ENCODE measurements at regions not wholly inside any gene's neighbourhood (a gene's known extent, or its start where the extent isn't known, plus 50 kb on each side); places are given as distances from the start of the nearest gene placed in this dataset.
"Not testable (repeated sequence)": the region's sequence is repeated elsewhere in the genome, so short reads cannot be mapped to it uniquely, and the experiment has no call there.

DNA sequence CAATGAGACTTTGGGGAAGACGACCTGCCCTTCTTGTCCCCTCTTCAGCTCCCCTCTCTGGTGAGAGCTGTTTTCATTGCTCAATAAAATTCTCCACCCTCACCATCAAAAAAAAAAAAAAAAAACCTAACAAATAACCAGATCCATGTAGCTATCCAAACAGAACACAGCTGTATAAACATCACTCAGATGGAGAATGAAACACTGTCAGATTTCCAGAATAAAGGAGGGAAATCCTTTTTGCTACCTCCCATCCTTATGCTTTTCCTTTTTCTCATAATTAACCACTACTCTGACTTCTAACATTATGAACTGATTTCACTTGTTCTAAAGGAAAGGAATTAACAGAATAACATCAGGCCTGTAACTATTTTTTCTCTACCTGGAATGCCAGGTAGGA is 155.6 kb downstream of the PPP4R3C start:
- Histone ChIP-seq H3K4me1 (no peaks in the 10 kb centered on the region), H3K4me3 (no peak overlapping the region), H3K27ac (no peak overlapping the region), H3K36me3 (no peaks in the 10 kb centered on the region), H3K27me3 (no peaks in the 10 kb centered on the region), H3K9me3 (no peaks in the 10 kb centered on the region)
- DNase-seq (ENCODE audit: extremely low spot score in 2 of 2) = no peak
- intact Hi-C loops (cut with DNase I) = no loop called here
- TF ChIP-seq POLR2A (IDR thresholded peaks at IDR 0.05) = no peak
- TF ChIP-seq POLR2AphosphoS5 (IDR thresholded peaks at IDR 0.05; ENCODE audit: insufficient read depth in 1 of 2, low read depth in 1 of 2) = no peak
- TF ChIP-seq, protein P1, sequence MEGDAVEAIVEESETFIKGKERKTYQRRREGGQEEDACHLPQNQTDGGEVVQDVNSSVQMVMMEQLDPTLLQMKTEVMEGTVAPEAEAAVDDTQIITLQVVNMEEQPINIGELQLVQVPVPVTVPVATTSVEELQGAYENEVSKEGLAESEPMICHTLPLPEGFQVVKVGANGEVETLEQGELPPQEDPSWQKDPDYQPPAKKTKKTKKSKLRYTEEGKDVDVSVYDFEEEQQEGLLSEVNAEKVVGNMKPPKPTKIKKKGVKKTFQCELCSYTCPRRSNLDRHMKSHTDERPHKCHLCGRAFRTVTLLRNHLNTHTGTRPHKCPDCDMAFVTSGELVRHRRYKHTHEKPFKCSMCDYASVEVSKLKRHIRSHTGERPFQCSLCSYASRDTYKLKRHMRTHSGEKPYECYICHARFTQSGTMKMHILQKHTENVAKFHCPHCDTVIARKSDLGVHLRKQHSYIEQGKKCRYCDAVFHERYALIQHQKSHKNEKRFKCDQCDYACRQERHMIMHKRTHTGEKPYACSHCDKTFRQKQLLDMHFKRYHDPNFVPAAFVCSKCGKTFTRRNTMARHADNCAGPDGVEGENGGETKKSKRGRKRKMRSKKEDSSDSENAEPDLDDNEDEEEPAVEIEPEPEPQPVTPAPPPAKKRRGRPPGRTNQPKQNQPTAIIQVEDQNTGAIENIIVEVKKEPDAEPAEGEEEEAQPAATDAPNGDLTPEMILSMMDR (IDR thresholded peaks at IDR 0.05) = no peak

DNA sequence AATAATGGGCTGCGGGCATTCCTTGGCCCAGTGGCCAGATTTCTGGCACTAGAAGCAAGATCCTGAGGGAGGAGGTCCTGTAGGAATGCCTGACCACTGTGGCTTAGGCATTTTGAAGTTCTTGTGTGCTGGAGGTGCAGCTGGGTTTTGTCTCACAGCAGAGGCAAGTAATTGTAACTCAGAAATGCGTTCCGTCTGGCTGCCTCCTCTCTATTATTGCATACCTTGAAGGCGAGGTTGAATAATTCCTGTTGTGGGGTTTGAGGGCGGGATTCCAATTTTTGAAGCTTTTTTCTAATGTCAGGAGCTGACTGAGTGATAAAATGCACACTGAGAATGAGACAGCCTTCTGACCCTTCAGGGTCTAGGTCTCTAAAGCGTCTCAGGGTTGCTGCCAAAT is 170.6 kb downstream of the PPP4R3C start:
- H3K4me1 ChIP-seq; H3K9me3 ChIP-seq; intact Hi-C loops (cut with DNase I); H3K4me3 ChIP-seq; H3K27me3 ChIP-seq; H3K27ac ChIP-seq; H3K36me3 ChIP-seq; DNase-seq (ENCODE audit: extremely low spot score in 2 of 2): not testable (repeated sequence)

DNA sequence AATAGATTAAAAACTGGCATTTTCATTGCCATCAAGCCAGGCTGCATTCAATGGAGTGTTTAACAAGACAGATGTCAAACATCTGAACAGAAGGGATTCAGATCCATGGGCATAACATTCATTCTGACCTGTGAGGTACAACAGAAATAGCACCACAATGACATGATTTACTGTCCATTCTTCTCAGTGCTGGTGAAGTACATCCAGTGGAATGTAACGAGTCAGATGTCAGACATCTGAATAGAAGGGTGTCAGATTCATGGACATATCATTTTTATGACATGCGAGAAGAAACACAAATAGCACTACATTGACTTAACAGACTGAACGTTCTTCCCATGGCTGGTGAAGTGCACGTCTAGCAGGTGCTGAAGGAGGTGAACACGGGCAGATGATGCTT is 186.4 kb downstream of the PPP4R3C start:
- Histone ChIP-seq H3K4me1 (no peaks in the 10 kb centered on the region), H3K9me3 (no peaks in the 10 kb centered on the region), H3K27ac (no peak overlapping the region), H3K36me3 (no peaks in the 10 kb centered on the region), H3K4me3 (no peak overlapping the region), H3K27me3 (no peaks in the 10 kb centered on the region)
- intact Hi-C loops (cut with DNase I) = no loop called here
- TF ChIP-seq, protein P1 (IDR thresholded peaks at IDR 0.05) = no peak
- TF ChIP-seq POLR2A (IDR thresholded peaks at IDR 0.05) = no peak
- TF ChIP-seq POLR2AphosphoS5 (IDR thresholded peaks at IDR 0.05; ENCODE audit: insufficient read depth in 1 of 2, low read depth in 1 of 2) = no peak
- DNase-seq (ENCODE audit: extremely low spot score in 2 of 2) = no peak

DNA sequence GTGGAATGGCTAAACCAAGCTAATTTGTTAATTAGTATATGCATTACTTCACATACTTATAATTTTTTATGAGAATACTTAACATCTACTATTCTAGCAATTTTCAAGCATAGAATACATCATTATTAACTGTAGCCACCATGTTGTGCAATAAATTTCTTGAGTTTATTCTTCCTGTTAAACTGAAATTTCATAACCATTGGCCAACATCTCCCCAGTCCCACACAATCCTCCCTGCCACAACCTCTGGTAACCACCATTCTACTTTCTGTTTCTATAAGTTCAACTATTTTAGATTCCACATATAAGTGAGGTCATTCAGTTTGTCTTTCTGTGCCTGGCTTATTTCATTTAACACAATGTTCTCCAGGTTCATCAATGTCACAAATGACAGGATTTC is 208.5 kb downstream of the PPP4R3C start:
- H3K27ac ChIP-seq = no peak overlapping the region
- intact Hi-C loops (cut with DNase I) = loop anchor here (5.0 kb wide), 1 partner anchor 1268 kb away; no protein-coding TSS in a partner anchor
- no peaks in the 10 kb centered on the region for H3K4me1 ChIP-seq
- TF ChIP-seq POLR2AphosphoS5 (IDR thresholded peaks at IDR 0.05; ENCODE audit: insufficient read depth in 1 of 2, low read depth in 1 of 2) = no peak
- TF ChIP-seq, protein P1 (IDR thresholded peaks at IDR 0.05) = no peak
- no peak for DNase-seq (ENCODE audit: extremely low spot score in 2 of 2)
- no peaks in the 10 kb centered on the region for H3K27me3 ChIP-seq
- no peaks in the 10 kb centered on the region for H3K9me3 ChIP-seq
- no peak overlapping the region for H3K4me3 ChIP-seq
- H3K36me3 ChIP-seq = no peaks in the 10 kb centered on the region

DNA sequence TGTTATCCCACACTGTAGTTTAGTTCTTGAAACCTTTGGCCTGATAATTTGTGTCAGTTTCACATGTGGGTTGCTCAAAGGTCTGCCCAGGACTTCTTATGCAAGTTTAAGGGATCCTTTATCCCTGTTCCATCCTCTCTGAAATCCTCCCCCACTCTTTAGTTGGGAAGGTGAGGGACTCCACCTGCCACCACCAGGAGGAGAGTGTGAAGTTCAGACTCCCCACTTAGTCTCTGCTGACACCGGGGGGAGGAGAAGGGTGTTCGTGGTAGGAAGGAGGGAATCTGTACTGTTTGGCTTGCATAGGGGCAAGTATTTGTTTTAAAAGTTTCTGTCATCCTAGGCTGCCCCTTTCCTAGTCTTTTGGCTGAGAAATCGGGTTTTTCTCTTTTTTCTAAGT is 211.8 kb downstream of the PPP4R3C start:
- Histone ChIP-seq H3K27me3 (no peaks in the 10 kb centered on the region), H3K4me3 (no peak overlapping the region), H3K4me1 (no peaks in the 10 kb centered on the region), H3K27ac (no peak overlapping the region), H3K36me3 (no peaks in the 10 kb centered on the region), H3K9me3 (no peaks in the 10 kb centered on the region)
- no peak for DNase-seq (ENCODE audit: extremely low spot score in 2 of 2)
- TF ChIP-seq POLR2A (IDR thresholded peaks at IDR 0.05) (no peak), POLR2AphosphoS5 (IDR thresholded peaks at IDR 0.05; ENCODE audit: insufficient read depth in 1 of 2, low read depth in 1 of 2) (no peak)
- TF ChIP-seq, protein P1 (IDR thresholded peaks at IDR 0.05) = no peak
- intact Hi-C loops (cut with DNase I) = no loop called here

DNA sequence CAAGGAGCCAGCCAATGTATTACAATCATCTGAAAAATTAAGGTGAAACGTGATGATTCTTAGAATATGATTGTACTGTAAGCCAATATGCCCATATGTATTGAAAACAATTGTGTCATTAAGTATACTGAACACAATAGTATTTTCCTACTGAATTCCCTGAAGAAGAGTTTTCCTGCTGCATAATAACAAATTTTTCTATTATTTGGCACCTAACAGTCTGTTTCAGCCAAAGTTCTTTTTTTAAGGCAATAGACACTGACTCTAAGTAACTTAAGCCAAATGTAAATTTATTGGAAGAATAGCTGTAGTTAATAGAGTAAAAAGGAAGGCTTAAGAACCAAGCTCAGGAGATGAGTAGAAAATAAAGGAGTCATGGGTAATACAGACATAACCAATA is 220.6 kb downstream of the PPP4R3C start:
- intact Hi-C loops (cut with DNase I) = no loop called here
- no peak overlapping the region for H3K27ac ChIP-seq
- no peaks in the 10 kb centered on the region for H3K36me3 ChIP-seq
- H3K9me3 ChIP-seq = no peaks in the 10 kb centered on the region
- H3K4me1 ChIP-seq = no peaks in the 10 kb centered on the region
- H3K27me3 ChIP-seq = no peaks in the 10 kb centered on the region
- no peak for DNase-seq (ENCODE audit: extremely low spot score in 2 of 2)
- TF ChIP-seq, protein P1 (IDR thresholded peaks at IDR 0.05) = no peak
- no peak overlapping the region for H3K4me3 ChIP-seq

All from vagina (tissue), 2 donors.